SIG-M5 (cell line): ENCODE measurements at regions not wholly inside any gene's neighbourhood (a gene's known extent, or its start where the extent isn't known, plus 50 kb on each side); places are given as distances from the start of the nearest gene placed in this dataset.

Experiments
- DNase-seq: peaks from one replicate; lab custom pipeline; 2025; lab: John Stamatoyannopoulos, UW

GRCh38 chr5:118687661-118688621 lies 300.4 kb downstream of the DTWD2 start:
- DNase-seq = no peak

- DNase-seq = no peak
These were observed 301.2 kb downstream of the DTWD2 start for GRCh38 chr5:118687100-118687499.

GRCh38 chr5:118681655-118682054 lies 306.7 kb downstream of the DTWD2 start:
- DNase-seq = no peak

- DNase-seq = no peak
These were observed 308.9 kb downstream of the DTWD2 start for GRCh38 chr5:118679264-118679940.

GRCh38 chr5:118678746-118679145 lies 309.6 kb downstream of the DTWD2 start:
- DNase-seq = no peak

- DNase-seq = no peak
These were observed 313.1 kb downstream of the DTWD2 start for GRCh38 chr5:118675247-118675646.

GRCh38 chr5:118657576-118657975 lies 330.8 kb downstream of the DTWD2 start:
- DNase-seq = no peak

- no peak for DNase-seq
These were observed 334.5 kb downstream of the DTWD2 start for GRCh38 chr5:118653872-118654271.

GRCh38 chr5:118653183-118653582 lies 335.2 kb downstream of the DTWD2 start:
- DNase-seq = no peak

GRCh38 chr5:118651002-118651401 lies 337.3 kb downstream of the DTWD2 start:
- no peak for DNase-seq

- no peak for DNase-seq
These were observed 340.8 kb downstream of the DTWD2 start for GRCh38 chr5:118647587-118647986.

- DNase-seq = no peak
These were observed 341.4 kb downstream of the DTWD2 start for GRCh38 chr5:118646917-118647316.

- no peak for DNase-seq
These were observed 350.2 kb downstream of the DTWD2 start for GRCh38 chr5:118637947-118638670.

GRCh38 chr5:118628660-118629354 lies 359.5 kb downstream of the DTWD2 start:
- no peak for DNase-seq

GRCh38 chr5:118620233-118620632 lies 368.1 kb downstream of the DTWD2 start:
- DNase-seq = no peak

GRCh38 chr5:118619823-118620222 lies 368.5 kb downstream of the DTWD2 start:
- DNase-seq = no peak

GRCh38 chr5:118616281-118616680 lies 372.1 kb downstream of the DTWD2 start:
- DNase-seq = no peak

GRCh38 chr5:118614731-118615456 lies 373.5 kb downstream of the DTWD2 start:
- DNase-seq = no peak

GRCh38 chr5:118611332-118611945 lies 376.9 kb downstream of the DTWD2 start:
- DNase-seq = no peak

- no peak for DNase-seq
These were observed 381.4 kb downstream of the DTWD2 start for GRCh38 chr5:118606940-118607339.

GRCh38 chr5:118605761-118606160 lies 382.6 kb downstream of the DTWD2 start:
- no peak for DNase-seq
